Activated CD4-positive, alpha-beta memory T cell treated with anti-CD3 and anti-CD28 coated beads for 36 hours (primary cell): ENCODE measurements at regions not wholly inside any gene's neighbourhood (a gene's known extent, or its start where the extent isn't known, plus 50 kb on each side); places are given as distances from the start of the nearest gene placed in this dataset.

Experiments used
- CTCF ChIA-PET: fragments of 350-600 bp; sonication (Branson Sonifier 250); formaldehyde crosslinking; loops from one replicate; lab custom pipeline; 2021; ENCODE audit warnings: antibody characterized with exemption, inconsistent platforms; lab: Charles Lee
- POLR2A ChIA-PET: fragments of 350-600 bp; sonication (Branson Sonifier 250); formaldehyde crosslinking; loops from one replicate; lab custom pipeline; 2021; ENCODE audit warnings: antibody characterized with exemption; lab: Charles Lee
- DNase-seq: peaks from one replicate; pipeline ENCODE4 v3.0.0-alpha.2; 2020
- H3K27ac Mint-ChIP-seq: one replicate; pipeline ENCODE4 v1.8.0; 2021; ENCODE audit warnings: mixed read lengths
- H3K27me3 Mint-ChIP-seq: one replicate; pipeline ENCODE4 v1.8.0; 2021; ENCODE audit warnings: mixed read lengths
- H3K36me3 Mint-ChIP-seq: one replicate; pipeline ENCODE4 v1.8.0; 2021; ENCODE audit warnings: mixed read lengths
- H3K4me1 Mint-ChIP-seq: one replicate; pipeline ENCODE4 v1.8.0; 2021; ENCODE audit warnings: low read depth, mixed read lengths
- H3K4me3 Mint-ChIP-seq: one replicate; pipeline ENCODE4 v1.8.0; 2021; ENCODE audit warnings: mild to moderate bottlenecking, mixed read lengths
- H3K9me3 Mint-ChIP-seq: one replicate; pipeline ENCODE4 v1.8.0; 2021; ENCODE audit warnings: mixed read lengths
- intact Hi-C: fragments of 100-400 bp; cut with micrococcal nuclease; formaldehyde crosslinking; loops from one replicate; pipeline ENCODE4 v1.15.1; 2023

DNA sequence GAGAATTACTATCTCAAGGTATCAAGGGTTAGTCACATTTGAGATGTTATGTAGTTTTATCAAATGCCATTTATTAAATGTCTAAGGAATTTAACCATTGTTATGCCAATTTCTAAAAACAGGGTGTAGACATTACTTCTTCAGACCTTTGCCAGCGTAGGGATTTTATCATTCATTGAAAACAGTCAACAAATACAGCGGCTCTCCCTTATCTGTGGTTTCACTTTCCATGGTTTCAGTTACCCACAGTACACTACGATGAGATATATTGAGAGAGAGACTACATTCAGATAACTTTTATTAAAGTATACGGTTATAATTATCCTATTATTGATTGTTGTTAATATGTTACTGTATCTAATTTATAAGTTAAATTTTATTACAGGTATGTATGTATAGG, 234.7 kb downstream of the TMX3 start:
- CTCF ChIA-PET: no interaction called here
- intact Hi-C loops: no loop called here
- H3K36me3 Mint-ChIP-seq: no peaks in the 10 kb centered on the region
- POLR2A ChIA-PET: no interaction called here
- H3K4me1 Mint-ChIP-seq: no peaks in the 10 kb centered on the region
- DNase-seq: no peak
- no peak overlapping the region for H3K27ac Mint-ChIP-seq
- no peak overlapping the region for H3K4me3 Mint-ChIP-seq
- H3K9me3 Mint-ChIP-seq: no peaks in the 10 kb centered on the region
- no peaks in the 10 kb centered on the region for H3K27me3 Mint-ChIP-seq

DNA sequence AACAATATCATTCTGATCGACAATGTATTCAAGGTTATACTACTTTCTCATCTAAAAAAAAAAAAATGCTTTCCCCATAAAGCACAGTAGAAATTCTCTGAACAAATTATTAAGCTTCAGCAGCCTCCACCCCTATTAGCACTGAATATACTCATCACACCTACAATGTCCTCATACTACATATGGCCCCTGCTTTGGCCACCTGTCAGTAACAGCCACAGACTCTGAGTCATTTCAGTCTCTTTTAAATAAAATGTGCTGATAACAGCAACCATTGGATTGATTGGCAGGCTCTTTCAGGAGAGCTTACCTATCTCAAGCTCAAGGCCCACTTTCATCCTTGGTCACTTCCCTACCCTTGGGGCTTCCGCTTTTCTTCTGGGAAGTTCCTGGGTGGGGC, 236.7 kb downstream of the TMX3 start:
- Mint-ChIP-seq H3K27ac (no peak overlapping the region), H3K36me3 (no peaks in the 10 kb centered on the region), H3K4me1 (no peaks in the 10 kb centered on the region), H3K4me3 (no peak overlapping the region), H3K27me3 (no peaks in the 10 kb centered on the region), H3K9me3 (no peaks in the 10 kb centered on the region)
- no peak for DNase-seq
- ChIA-PET CTCF (no interaction called here), POLR2A (no interaction called here)
- intact Hi-C loops: no loop called here

DNA sequence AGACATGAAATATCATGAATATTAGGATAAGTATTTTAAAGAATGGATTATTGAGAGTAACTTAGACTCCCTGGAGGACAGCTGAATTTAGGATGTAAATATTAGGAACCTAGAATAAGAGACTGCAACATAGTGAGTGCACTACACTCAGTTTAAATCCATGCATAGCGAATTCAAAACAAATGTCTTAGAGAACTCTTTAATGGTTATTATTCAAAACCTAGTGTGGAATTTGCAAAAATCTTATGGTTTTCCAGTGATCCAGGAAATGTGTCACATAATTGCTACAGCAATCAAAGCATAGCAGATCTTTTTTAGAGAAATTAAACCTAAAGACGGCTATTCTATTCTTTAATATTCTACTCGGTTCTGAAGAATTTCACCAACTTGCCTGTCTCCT, 239.0 kb downstream of the TMX3 start:
- ChIA-PET CTCF (no interaction called here), POLR2A (no interaction called here)
- H3K9me3 Mint-ChIP-seq: no peaks in the 10 kb centered on the region
- intact Hi-C loops: no loop called here
- H3K4me3 Mint-ChIP-seq: no peak overlapping the region
- no peak for DNase-seq
- H3K36me3 Mint-ChIP-seq: no peaks in the 10 kb centered on the region
- H3K27ac Mint-ChIP-seq: no peak overlapping the region
- no peaks in the 10 kb centered on the region for H3K27me3 Mint-ChIP-seq
- H3K4me1 Mint-ChIP-seq: no peaks in the 10 kb centered on the region

DNA sequence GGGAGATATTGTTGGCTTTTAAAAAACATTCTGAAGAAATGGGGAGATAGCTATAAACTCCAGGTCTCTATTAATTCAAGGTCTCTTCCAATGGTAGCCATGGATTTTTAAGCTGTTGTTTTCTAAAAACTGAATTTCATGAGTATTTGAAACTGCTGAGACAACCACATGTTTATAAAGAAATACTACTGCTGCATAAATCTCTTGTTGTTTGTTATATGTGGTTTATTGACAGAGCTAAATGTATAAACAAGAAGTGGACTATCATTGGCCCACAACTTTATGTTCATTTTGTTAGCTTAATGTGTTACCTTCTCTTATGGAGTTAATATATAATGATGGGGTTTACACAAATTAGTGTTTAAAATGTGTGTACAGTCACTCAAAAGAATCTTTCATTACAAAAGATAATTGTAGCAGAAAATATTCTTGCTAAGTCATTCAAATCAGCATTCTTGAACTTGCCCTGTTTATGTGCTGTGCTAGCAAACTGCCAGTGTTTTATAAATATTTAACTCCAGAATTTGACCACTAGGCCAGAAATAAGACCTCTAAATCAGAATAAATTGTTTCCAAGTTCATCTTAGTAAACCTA, 242.1 kb downstream of the TMX3 start:
- Mint-ChIP-seq H3K9me3 (no peaks in the 10 kb centered on the region), H3K27me3 (no peaks in the 10 kb centered on the region), H3K4me1 (peaks cover 2% of the 10 kb centered on the region), H3K4me3 (no peak overlapping the region), H3K27ac (no peak overlapping the region), H3K36me3 (no peaks in the 10 kb centered on the region)
- no peak for DNase-seq
- ChIA-PET CTCF (interaction anchor here (1.7 kb wide), 1 partner anchor 187 kb away, joined by 4 read pairs; no protein-coding TSS in a partner anchor), POLR2A (no interaction called here)
- intact Hi-C loops: no loop called here

DNA sequence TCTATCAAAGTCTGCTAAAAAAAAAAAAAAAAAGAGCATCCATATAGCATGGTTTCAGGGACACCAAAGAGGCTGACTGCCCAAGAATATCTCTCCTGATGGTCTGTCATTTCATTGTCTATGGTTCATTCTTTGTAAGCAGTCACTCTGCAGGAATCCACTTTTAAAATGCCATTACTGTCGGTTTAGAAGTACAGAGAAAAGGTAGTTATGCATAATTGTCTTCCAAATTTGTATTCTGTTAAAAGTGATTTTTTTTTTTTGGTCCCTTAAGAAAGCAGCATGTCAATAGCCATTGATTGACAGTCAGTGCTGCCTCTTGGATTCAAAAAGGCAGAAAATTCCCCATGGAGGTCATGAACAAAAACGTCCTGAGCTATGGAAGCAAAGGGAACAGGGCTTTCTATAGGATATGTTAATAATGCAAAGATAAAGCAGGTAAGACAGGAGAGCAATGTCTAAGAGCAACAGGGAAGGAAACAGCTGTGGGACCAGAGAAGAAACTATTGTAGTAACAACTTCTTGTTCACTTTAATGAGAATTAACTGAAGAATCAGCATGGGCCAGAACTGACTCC, 245.8 kb downstream of the TMX3 start:
- ChIA-PET POLR2A (no interaction called here), CTCF (no interaction called here)
- Mint-ChIP-seq H3K36me3 (no peaks in the 10 kb centered on the region), H3K9me3 (no peaks in the 10 kb centered on the region), H3K27ac (no peak overlapping the region), H3K4me3 (no peak overlapping the region), H3K27me3 (no peaks in the 10 kb centered on the region), H3K4me1 (peaks cover 3% of the 10 kb centered on the region)
- DNase-seq: no peak
- intact Hi-C loops: no loop called here

DNA sequence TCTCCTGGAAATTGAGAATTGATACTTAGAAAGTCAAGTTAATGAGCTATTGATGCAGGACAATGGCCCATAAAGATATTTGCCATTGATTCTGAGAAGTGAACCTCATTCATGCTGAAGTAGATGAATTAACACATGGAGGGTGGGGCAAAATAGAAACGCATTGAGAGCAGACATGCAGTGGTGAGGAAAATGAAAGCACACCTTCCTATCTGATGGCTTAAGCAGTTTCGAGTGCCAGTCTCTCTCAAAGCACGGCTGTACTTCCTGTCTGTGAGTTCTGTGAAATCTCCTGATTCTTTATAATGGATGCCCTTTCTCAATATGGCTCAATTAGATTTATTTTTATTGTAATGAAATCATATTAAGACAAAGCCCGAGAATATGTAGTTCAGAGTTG, 247.0 kb downstream of the TMX3 start:
- H3K4me1 Mint-ChIP-seq: peaks cover 3% of the 10 kb centered on the region
- no peak overlapping the region for H3K27ac Mint-ChIP-seq
- DNase-seq: no peak
- intact Hi-C loops: no loop called here
- no peak overlapping the region for H3K4me3 Mint-ChIP-seq
- H3K9me3 Mint-ChIP-seq: no peaks in the 10 kb centered on the region
- H3K36me3 Mint-ChIP-seq: no peaks in the 10 kb centered on the region
- CTCF ChIA-PET: no interaction called here
- no peaks in the 10 kb centered on the region for H3K27me3 Mint-ChIP-seq
- POLR2A ChIA-PET: no interaction called here

DNA sequence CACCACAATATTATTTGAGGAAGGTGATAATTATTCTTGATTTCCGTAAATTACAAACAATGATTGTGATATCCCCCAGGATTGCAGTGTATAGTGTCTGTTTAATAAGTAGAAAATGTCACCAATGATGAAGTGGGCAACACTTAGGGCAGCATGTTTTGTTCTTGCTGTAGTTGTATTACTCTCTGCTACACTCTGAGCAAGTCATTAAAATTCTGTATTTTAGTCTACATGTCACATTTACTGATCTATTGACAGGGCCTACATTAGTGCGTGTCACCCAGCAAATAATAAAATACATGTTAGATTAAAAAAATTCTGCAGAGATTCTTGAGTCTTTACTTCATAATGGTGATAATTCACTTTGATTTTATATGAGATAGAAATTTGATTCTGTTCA, 247.6 kb downstream of the TMX3 start:
- Mint-ChIP-seq H3K4me1 (peaks cover 3% of the 10 kb centered on the region), H3K27ac (no peak overlapping the region), H3K36me3 (no peaks in the 10 kb centered on the region), H3K9me3 (no peaks in the 10 kb centered on the region), H3K4me3 (no peak overlapping the region), H3K27me3 (no peaks in the 10 kb centered on the region)
- intact Hi-C loops: no loop called here
- no peak for DNase-seq
- CTCF ChIA-PET: no interaction called here
- POLR2A ChIA-PET: no interaction called here

DNA sequence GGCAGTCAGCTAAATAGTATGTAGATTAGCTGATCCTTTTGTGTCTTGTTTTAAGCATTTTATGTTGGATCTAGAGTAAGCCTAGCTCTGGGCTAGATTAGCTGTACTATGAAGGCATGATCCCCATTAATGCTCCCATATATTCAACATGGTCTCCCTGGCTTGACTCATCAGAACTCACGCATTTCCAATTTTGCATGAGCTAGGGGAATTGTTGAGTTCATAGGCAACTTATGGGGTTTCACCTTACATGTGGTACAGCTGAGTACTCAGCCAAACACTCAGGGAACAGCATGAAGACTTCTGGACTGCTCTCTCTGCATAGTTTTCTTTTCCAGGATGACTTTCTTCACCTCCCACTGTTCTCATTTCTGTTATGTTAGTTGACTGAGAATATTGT, 248.2 kb downstream of the TMX3 start:
- Mint-ChIP-seq H3K27me3 (no peaks in the 10 kb centered on the region), H3K27ac (no peak overlapping the region), H3K36me3 (no peaks in the 10 kb centered on the region), H3K4me1 (peaks cover 3% of the 10 kb centered on the region), H3K9me3 (no peaks in the 10 kb centered on the region), H3K4me3 (no peak overlapping the region)
- POLR2A ChIA-PET: no interaction called here
- intact Hi-C loops: no loop called here
- CTCF ChIA-PET: no interaction called here
- DNase-seq: no peak

DNA sequence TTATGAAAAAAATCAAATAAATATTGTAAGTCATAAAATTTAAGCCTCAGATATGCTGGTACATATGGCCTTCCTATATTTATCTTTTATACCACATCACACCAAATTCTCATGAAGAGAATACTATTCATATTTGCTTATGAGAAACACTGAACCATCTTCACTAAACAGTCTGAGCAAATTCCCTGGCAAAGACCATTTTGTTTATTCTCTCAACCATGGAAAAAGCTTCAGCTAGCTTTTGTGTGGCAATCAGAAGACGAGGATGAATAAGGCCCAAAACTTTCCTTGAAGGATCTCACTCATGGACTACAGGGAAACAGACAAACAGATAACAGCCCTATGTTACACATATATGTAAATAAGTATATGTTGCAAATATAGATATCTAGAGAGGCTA, 252.1 kb downstream of the TMX3 start:
- Mint-ChIP-seq H3K4me1 (peaks cover 2% of the 10 kb centered on the region), H3K9me3 (no peaks in the 10 kb centered on the region), H3K4me3 (no peak overlapping the region), H3K27me3 (no peaks in the 10 kb centered on the region), H3K27ac (no peak overlapping the region), H3K36me3 (no peaks in the 10 kb centered on the region)
- ChIA-PET CTCF (no interaction called here), POLR2A (no interaction called here)
- DNase-seq: no peak
- intact Hi-C loops: no loop called here

DNA sequence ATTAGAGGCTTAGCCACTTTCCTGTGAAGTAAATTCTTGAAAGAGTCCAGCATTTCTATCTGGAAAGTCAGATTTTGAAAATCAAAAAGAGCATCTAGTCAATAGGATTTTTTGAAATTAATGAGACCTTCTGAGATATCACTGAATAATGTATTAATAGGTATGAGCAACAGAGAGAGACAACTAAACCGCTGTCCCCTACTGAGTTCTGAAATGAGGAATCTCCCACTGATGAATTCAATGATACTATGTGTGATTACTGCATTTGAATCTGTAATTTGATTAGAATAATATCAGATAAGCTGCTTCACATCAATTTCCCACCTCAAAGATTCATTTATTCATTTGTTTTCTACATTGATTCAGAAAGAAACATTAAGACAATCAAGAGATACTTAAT, 252.8 kb downstream of the TMX3 start:
- no peak overlapping the region for H3K27ac Mint-ChIP-seq
- intact Hi-C loops: no loop called here
- ChIA-PET POLR2A (no interaction called here), CTCF (no interaction called here)
- H3K4me1 Mint-ChIP-seq: no peaks in the 10 kb centered on the region
- H3K36me3 Mint-ChIP-seq: no peaks in the 10 kb centered on the region
- no peak for DNase-seq
- no peaks in the 10 kb centered on the region for H3K27me3 Mint-ChIP-seq
- no peaks in the 10 kb centered on the region for H3K9me3 Mint-ChIP-seq
- H3K4me3 Mint-ChIP-seq: no peak overlapping the region

DNA sequence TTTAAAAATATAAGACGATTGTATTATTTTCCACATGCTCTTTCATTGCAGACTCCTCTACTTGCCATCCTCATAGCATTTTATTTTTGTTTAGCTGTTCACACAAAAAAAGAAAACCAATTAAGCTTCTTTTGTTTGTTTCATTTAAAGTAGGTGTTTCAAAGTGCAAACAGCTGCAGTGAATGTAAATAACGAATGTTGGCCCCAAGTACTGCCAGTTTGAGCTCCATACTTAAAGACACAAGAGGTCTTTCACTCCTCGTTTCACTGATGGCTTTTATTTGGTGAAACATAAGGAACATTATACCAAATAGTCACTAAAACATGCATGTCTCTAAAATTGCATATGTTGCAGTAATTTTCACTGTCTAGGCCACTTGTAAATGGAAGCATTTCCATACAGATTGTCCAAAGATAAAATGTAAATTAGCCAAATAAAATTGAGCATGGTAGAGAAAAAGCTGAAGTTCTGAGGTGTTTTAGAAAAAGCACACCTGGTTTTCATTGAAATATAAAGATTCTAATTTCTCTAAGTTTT, 253.4 kb downstream of the TMX3 start:
- no peak overlapping the region for H3K27ac Mint-ChIP-seq
- no peak for DNase-seq
- ChIA-PET POLR2A (no interaction called here), CTCF (interaction anchor here (0.6 kb wide), 1 partner anchor 1010 kb away, joined by 3 read pairs; no protein-coding TSS in a partner anchor)
- H3K36me3 Mint-ChIP-seq: no peaks in the 10 kb centered on the region
- H3K9me3 Mint-ChIP-seq: no peaks in the 10 kb centered on the region
- no peak overlapping the region for H3K4me3 Mint-ChIP-seq
- H3K4me1 Mint-ChIP-seq: no peaks in the 10 kb centered on the region
- intact Hi-C loops: no loop called here
- no peaks in the 10 kb centered on the region for H3K27me3 Mint-ChIP-seq

DNA sequence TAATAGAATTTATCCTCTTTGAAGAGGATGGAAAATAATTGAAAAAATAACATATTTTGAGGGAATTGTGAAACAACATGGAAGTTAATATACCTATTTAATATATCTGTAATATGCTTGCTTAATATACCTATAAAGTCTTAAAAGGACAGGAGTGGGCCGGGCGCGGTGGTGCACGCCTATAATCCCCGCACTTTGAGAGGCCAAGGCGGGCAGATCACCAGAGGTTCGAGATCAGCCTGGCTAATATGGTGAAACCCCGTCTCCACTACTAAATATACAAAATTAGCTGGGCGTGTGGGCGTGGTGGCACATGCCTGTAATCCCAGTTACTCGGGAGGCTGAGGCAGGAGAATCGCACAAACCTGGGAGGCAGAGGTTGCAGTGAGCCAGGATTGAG, 254.9 kb downstream of the TMX3 start:
- Mint-ChIP-seq H3K4me3 (no peak overlapping the region), H3K27me3 (no peaks in the 10 kb centered on the region), H3K36me3 (no peaks in the 10 kb centered on the region), H3K4me1 (no peaks in the 10 kb centered on the region), H3K27ac (no peak overlapping the region), H3K9me3 (no peaks in the 10 kb centered on the region)
- ChIA-PET POLR2A (no interaction called here), CTCF (no interaction called here)
- no peak for DNase-seq
- intact Hi-C loops: no loop called here

DNA sequence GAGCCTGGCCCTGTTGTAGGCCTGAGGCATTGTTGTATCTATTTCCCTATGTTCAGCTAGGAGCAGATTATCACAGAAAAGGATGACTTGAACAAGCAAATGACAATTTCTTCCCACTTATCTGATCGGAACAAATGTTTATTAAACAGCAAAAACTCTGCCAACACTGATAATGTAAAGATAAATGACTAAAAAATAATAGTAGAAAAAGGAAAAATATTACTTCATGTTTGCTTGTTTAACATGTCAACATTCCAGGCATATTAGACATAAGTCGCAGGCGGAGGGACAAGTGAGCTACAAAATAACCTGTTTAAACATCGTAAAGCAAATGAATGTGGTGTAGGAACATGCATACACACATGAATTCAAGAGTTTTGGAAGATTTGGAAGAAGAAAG, 257.9 kb downstream of the TMX3 start:
- DNase-seq: no peak
- no peaks in the 10 kb centered on the region for H3K4me1 Mint-ChIP-seq
- no peaks in the 10 kb centered on the region for H3K27me3 Mint-ChIP-seq
- POLR2A ChIA-PET: no interaction called here
- H3K36me3 Mint-ChIP-seq: no peaks in the 10 kb centered on the region
- H3K9me3 Mint-ChIP-seq: no peaks in the 10 kb centered on the region
- intact Hi-C loops: no loop called here
- no peak overlapping the region for H3K4me3 Mint-ChIP-seq
- H3K27ac Mint-ChIP-seq: no peak overlapping the region
- CTCF ChIA-PET: no interaction called here
